GM18499 (cell line): ENCODE measurements at regions not wholly inside any gene's neighbourhood (a gene's known extent, or its start where the extent isn't known, plus 50 kb on each side); places are given as distances from the start of the nearest gene placed in this dataset.
"Not testable (repeated sequence)": the region's sequence is repeated elsewhere in the genome, so short reads cannot be mapped to it uniquely, and the experiment has no call there.

Experiments
- ATAC-seq: cut with Tn5 transposase; IDR thresholded peaks from one replicate; pipeline ENCODE4 v1.9.1; 2021; ENCODE audit warnings: moderate number of reproducible peaks; ENCODE audit not compliant: insufficient read depth, unreplicated experiment

DNA sequence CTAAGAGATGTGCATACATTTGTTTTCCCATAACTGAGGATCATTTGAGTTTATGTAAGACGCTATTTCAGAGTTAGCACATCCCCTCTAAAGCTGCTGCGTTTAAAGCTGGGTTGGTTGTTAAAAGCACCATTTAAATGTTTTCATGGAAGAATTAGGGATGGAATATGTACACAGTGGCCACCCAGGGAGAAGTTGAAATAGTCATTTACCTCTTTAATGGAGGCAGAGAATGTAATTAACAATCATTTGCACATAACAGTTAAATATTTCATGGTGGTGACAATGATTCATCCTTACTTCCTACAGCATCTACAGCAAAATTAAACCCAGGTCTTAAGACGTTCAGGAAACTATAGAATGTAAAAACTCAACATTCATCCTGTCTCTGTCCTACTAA is 100.3 kb downstream of the KIF4B start:
- ATAC-seq: no peak

DNA sequence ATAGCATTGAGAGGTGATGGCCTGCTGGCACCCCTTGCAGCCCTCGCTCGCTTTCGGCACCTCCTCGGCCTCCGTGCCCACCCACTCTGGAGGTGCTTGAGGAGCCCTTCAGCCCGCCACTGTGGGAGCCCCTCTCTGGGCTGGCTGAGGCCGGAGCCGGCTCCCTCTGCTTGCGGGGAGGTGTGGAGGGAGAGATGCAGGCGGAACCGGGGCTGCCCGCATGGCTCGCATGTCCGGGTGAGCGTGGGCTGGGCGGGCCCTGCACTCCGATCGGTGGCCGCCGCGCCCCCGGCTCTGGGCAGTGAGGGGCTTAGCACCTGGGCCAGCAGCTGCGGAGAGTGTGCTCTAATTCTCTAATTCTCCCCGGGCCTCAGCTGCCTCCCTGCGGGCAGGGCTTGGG is 101.1 kb downstream of the KIF4B start:
- no peak for ATAC-seq

DNA sequence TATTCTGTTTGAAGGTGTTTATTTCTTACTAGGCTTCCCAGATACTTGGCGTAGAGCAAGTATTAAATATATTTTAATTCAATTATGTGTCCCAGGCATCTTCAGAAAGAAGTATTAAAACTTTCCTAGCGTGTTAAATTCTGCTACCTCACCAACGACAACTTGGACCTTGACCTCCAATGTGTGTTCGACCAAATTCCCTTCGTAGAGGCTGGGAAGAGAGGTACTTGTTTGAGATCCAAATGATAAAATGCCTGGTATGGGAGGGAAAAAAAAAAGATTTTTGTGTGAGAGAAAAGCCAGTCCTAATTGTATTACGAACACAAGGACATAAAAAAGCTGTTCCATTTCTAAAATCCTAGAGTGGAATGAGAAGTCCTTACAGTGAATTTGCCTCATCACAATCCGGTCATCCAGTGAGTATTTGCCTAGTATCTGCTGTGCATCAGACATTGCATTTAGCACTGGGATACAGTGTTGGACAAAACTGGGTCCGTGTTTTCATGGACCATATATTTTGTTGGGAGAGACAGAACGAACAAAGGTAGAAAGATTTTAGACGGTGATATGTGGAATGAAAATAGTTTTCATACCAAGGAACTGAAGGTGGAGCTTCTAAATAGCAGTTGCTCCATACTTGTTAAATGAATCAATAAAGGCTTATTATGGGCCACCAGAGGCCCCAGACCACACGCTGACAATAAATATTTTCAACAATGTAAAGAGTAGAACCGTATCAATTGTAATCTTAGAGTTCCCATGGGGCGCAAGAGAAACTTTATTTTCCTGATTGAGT is 103.1 kb downstream of the KIF4B start:
- ATAC-seq: no peak

DNA sequence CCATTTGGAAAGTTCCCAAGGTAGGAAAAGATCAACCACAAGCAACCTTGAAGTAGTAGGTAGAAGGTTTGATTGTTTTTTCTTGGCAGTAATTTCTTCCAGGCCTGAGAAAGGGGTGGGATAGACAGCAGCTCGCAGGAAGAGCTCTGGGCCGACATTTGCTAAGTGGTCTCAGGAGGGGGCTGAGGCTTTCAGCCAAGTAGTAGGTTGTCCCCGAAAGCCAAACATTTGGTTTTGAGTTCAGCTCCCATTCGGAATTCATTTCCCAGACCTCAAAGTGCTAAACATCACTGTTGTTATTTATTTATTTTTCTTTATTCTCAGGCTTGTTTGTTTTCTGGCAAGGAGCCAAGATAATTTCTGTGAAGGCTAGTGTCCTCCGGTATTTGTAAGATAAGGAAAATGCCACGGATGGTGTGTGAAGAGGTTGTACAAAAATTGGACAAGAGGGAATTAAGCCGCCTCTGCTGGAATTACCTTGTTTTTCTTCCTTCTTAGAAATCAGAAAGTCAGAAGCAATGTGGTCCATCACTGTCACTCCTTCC is 112.1 kb downstream of the KIF4B start:
- no peak for ATAC-seq

DNA sequence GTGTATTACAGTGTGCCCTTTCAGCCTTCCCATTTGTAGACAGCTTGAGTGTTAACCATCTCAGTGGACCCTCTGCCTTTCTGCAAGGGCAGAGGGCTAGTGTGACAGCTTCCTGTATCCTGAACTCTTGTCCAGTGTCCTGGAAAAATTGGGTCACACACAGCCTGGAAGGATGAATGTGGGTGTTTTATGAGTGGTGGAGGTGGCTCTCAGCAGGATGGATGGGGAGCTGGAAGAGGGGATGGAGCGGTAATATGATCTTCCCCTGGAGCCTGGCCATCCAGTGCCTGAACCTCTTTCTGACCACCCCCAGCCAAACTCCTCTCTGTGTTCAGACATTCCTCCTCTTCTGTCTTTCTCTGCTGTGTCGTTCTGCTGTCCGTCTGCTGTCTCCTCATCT is 113.0 kb downstream of the KIF4B start:
- no peak for ATAC-seq

DNA sequence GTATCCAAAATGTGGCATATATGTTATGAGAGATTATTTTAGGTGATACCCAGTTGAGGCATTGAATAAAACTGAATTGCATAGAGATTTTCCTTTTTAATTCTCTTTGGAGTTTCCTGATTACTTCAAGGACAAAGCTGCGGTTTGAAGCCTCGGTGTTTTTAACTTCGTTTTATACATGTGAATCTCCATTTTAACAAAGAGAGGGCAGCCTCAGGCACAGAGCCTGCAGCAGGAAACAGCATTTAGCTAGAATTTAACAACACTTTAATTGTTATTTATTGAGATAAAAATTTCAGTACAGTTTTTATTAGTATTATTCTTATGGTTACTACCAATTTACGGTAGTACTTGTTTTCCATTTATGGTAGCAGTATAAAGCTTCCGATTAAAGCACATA is 114.0 kb downstream of the KIF4B start:
- no peak for ATAC-seq

DNA sequence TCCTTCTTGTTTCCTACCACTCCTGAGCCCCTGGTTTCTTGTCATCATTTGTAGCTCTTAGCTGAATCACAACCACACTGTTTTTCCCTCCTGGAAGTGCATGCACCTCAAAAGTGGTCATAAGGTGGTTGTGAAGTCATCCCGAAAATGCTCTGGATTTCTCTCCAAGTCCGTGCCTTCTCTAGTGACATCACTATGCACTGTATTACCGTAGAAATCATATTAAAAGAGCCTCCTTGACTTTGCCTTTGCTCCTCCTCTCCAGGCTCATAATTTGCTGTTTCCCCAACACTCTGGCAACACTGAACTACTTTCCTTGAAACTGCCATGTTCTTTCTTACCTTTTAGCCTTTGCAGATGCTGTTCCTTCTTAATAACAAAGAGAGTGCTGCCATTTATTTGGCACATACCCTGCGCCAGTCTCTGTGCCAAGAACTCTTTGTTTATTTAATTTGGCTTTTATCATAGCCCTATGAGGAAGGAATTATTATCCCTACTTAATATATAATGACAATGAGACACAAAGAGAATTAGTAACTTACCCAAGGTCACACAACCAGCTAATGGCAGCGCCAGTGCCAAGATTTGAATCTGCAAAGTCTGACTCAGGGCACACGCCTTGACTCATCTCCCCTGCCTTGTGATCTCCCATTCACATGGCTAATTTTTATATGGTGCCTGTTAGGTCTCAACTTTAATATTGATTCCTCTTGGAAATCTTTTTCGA is 115.4 kb downstream of the KIF4B start:
- no peak for ATAC-seq

DNA sequence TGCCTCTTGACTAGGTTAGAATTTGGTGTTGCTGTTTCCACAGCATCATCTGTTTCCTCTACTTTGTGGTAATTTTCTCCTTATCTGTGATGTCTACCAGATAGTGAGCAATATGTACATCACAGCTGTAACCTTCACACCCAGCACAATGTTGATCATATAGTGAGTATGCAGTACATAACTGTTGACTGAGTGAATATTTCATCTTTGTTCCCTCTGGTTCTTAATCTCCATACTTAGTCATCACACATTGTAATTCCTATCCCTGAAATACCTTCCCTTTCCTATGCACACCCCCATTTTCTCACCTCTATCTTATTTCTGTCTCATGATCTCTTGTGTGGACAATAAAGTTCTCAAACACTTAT is 115.9 kb downstream of the KIF4B start:
- ATAC-seq: no peak

DNA sequence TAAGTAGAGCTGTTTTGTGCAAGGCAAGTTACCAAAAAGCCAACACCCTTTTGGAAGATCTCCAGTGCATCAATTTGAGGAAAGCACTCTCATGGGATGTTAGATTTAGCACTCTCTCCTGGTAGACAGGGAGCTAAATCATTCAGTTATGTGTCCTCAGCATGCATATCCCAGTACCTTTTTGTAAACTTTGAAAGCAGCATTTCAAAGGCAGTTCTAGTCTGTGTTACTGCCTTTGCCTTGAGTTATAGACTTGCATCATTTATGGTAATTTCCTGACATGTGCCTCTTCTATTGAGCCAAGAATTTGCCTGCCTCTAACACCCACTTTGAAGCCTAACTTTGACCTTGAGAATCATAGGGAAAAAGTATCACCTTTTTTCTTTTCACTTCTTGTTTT is 120.6 kb downstream of the KIF4B start:
- no peak for ATAC-seq

DNA sequence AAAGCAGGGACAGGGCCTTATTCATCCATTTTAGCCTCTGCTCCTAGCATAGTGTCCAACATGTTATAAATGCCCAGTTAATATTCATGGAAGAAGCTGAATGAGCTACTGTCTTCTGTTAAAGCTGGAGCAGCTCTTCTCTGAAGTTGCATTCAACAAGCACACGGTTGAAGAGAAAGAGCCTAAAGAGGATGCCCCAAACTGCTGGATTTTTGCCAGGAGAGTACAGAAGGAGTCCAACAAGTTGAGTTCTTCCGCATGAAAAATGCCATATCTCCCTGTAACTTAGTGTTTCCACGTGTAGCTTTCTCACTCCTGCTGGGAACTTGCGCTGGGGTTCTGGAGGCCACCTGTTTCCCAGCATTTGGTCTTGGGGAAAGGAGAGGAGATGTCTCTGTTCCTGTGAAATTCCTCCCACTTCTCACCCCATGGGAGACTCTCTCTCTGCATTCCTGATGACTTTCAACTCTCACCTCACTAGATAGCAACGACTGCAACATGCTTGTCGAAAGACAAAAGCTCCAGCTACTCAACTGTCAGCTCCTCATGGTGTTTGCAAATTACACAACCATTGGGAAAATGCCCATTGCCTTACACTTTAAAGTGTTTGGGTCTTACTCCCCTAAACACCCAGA is 122.8 kb downstream of the KIF4B start:
- no peak for ATAC-seq

DNA sequence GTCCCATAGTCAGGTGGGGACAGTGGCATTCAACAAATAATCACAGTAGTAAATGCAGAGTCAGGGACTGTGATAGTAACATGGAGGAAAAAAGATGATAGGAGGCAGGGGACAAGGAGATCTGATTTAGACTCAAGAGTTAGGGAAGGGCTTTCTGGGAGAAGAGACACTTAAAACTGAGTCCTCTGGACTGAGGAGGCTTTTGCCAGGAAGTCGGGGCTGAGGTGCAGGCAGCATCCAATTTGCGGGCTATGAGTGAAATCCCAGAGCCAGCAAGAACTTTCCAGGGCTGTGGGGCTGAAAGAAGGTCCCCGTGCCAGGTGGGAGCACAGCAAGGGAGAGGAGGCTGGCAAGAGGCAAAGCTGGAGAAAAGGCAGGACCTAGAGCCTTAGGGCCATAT is 124.1 kb downstream of the KIF4B start:
- no peak for ATAC-seq

DNA sequence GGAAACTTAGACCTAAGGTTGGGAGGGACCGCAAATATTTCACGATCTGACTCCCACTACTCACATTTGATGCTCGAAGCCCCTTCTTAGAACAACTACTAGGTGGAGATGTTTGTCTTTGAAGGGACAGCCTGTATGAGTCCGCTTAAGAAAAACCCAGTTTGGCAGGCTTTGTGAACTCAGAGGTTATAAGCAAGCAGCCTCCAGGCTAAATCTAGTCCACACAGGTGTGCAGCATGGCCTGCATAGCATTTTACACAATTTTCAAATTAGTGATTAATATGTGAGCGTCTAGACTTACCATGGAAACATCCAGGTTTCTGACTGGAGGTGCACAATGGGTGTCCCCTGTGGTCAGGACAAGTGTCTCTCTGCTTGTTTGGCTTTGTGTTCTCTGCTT is 127.1 kb downstream of the KIF4B start:
- ATAC-seq: no peak

DNA sequence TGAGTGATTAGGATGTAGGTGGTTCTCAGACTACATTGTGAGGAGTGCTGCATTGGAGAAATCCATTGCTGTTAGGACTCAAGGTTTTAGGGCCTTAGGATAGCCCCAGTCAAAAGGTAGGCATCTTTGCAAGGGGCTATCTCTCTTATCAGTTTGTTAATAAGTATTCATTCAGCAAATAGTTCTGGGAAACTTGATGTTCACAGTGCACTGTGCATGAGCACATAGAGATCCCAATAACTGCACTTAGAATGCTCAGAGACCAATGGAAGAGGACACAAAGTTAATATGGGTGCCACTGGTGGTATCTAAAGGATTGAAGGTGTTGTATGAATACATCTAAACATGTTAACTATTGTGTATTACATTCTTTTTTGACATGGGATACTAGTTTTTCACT is 131.4 kb downstream of the KIF4B start:
- no peak for ATAC-seq

DNA sequence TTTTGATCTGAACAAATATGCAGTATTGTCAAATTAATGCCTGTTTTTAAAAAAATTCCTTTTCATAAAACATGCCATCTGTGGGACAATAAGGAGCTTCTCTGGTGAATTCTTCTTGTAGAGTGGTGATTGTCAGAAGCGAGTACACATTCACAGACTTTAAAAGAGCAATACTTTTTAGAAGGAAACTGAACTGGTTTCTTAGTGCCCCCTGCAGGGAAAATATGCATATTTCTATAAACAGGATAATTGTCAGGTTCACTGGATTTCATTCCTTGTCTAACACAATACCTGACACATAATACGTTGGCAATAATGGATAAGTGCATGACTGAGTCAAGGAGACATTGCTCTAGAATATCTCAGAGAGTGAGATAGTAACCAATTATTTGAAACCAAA is 133.7 kb downstream of the KIF4B start:
- no peak for ATAC-seq

DNA sequence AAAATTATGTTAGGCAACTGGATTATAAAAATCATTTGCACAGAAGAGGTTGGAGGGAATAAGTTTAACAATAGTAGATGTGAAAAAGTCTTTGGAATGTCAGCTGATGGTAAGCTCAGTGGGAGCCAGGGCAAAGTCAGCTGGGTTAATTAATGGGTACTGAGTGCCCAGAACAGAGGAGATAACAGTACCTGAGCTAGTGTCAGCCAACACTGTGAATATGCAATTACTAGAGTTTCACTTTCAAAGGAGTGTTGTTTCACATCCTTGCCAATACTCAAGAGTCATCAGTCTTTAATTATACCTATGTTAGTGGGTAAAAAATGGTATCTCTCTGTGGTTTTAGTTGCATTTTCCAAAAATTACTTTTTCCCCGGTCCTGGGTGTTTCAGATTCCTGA is 135.1 kb downstream of the KIF4B start:
- ATAC-seq: no peak

DNA sequence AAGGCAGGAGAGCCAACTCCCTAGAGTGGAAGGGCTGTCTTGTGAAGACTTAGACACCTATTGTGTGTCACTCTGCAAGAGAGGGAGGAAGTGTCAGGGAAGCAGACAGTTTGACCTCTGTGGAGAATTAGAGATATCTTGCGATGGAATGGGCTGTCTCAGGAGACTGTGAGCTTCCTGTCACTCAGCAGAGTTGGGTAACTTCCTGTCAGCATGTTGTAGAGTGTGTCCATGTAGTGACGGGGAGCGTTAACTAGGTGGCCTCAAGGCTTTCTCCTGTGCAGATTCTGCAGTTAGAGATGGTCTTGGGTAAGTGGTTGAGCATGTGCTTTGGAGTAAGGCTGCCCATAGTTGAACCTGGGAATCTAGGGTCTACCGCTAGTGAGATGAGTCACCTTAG is 136.5 kb downstream of the KIF4B start:
- no peak for ATAC-seq

DNA sequence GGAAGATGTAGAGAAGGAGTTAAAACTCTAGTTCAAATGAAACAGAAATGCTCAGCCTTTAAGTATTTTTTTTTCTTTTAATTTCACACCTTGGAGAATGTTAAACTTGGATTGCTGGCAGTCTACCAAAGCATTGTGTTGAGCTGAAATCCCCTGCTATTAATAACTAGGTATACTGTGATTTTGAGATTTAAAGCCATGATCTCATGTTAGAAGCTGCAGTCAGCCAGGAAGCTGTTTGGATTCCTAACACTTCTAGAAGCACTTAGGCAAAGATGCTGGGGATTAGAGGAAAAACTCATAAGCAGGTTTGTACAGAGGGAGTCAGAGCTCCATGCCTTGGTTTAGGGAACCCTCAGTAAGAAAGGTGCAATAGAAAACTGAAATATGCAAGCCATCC is 141.4 kb downstream of the KIF4B start:
- no peak for ATAC-seq

DNA sequence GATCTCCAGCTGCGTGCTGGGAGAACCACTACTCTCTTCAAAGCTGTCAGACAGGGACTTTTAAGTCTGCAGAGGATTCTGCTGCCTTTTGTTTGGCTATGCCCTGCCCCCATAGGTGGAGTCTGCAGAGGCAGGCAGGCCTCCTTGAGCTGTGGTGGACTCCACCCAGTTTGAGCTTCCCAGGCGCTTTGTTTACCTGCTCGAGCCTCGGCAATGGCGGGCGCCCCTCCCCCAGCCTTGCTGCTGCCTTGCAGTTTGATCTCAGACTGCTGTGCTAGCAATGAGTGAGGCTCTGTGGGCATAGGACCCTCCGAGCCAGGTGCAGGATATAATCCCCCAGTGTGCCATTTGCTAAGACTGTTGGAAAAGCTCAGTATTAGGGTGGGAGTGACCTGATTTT is 149.5 kb downstream of the KIF4B start:
- not testable (repeated sequence) for ATAC-seq

DNA sequence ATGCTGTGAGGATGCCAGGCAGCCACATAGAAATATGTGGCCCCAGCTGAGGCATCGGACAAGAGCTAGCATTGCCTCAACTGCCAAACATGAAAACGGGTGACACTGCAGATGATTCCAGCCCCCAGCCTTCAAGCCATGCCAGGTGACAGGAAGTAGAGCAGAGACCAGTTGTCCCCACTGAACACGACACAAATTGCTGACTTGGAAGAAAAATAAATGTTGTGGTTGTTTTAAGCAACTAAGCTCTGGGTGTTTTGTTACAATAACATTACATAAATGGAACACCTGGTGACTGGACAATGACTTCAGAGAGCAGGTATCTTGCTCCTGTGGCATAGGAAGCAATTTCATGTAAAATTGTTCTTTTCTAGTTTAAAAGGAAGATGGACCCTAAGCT is 154.2 kb downstream of the KIF4B start:
- no peak for ATAC-seq

DNA sequence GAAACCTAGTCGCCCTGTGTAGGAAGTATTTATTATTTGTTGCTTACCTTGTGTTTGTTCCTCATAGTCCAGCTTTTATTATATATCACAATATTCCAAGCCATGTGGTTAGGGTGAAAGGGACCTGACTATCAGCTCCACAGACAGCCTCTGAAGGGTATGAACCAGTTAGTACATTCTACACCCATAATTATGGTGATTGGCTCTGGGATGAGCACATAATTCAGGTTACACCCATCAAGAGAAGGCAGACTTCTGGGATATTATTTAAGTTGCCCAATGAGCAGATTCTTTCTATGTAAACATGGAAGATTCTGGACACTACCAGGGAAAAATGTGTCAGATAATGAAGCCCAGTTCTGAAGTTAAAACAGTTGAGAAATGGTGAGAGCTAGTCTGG is 168.0 kb downstream of the KIF4B start:
- no peak for ATAC-seq

DNA sequence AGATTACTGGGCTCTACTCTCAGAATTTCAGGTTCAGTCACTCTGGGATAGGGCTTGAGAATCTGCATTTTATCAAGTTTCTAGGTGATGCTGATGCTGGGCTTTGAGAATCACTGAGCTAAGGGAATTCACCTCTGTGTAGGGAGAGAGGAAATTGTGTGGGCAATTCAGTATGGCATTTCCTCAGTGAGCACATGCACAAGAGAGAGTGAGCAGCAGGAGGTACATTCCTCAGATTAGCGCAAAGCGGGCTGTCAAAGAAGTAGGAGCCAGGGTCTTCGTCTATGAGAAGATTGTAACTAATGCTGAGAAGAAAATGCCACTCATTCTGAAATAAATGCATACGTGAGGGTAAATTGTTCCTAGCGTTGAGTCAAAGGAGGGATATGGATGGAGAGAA is 175.9 kb downstream of the KIF4B start:
- no peak for ATAC-seq
